BJ (cell line): ENCODE measurements at regions not wholly inside any gene's neighbourhood (a gene's known extent, or its start where the extent isn't known, plus 50 kb on each side); places are given as distances from the start of the nearest gene placed in this dataset.
"Not testable (repeated sequence)": the region's sequence is repeated elsewhere in the genome, so short reads cannot be mapped to it uniquely, and the experiment has no call there.

ENCODE experiments used
- CTCF ChIA-PET: fragments of 350-600 bp; formaldehyde crosslinking; extraction: SDS; loops from one replicate; lab custom pipeline; 2021; ENCODE audit warnings: antibody characterized with exemption, inconsistent platforms; lab: Yijun Ruan, JAX
- POLR2A ChIA-PET: fragments of 300-600 bp; sonication (Branson Sonifier 250); formaldehyde crosslinking; extraction: SDS; loops from one replicate; lab custom pipeline; 2021; ENCODE audit warnings: antibody characterized with exemption; lab: Charles Lee
- DNase-seq: peaks from one replicate; pipeline ENCODE4 v3.0.0-alpha.2; 2011; ENCODE audit warnings: low read depth
- H3K27me3 ChIP-seq: 2 replicates; pipeline ENCODE4 v1.6.0; 2011; ENCODE audit warnings: low read length; ENCODE audit not compliant: control insufficient read depth, insufficient read depth
- H3K36me3 ChIP-seq: 2 replicates; pipeline ENCODE4 v1.5.1; 2011; ENCODE audit warnings: low read length; ENCODE audit not compliant: control insufficient read depth, insufficient read depth
- H3K4me3 ChIP-seq: 2 replicates; pipeline ENCODE4 v1.5.1; 2011; ENCODE audit warnings: low read depth, mild to moderate bottlenecking, control low read depth, low read length
- CTCF ChIP-seq: IDR thresholded peaks from 2 replicates; pipeline ENCODE4 v1.5.1; 2011; ENCODE audit warnings: low read depth, mild to moderate bottlenecking, control low read depth, inconsistent platforms, low read length, moderate library complexity; ENCODE audit not compliant: insufficient read depth

DNA sequence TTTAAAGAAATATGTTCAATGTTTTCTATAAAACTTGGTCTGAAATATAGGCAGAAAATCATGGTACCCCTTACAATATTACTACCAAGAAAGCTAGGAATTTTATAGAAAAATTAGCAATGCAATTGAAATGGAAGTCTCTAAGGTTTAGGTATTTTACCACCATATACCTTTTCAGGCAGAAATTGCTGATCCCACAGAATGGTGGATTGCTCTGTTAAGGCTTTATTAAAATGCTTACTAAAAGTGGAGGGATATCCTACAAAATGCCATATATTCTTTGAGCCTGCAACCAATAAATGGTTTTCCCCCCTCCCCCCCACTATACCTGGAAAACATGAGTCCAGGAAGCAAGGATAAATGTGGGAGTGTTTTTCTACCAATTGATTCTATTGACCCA lies 718.1 kb upstream of the NOVA1 start:
- Histone ChIP-seq H3K27me3 (no peaks in the 10 kb centered on the region), H3K4me3 (no peak overlapping the region), H3K36me3 (no peaks in the 10 kb centered on the region)
- no peak for DNase-seq
- TF ChIP-seq CTCF: no peak
- CTCF ChIA-PET: no interaction called here
- POLR2A ChIA-PET: no interaction called here

DNA sequence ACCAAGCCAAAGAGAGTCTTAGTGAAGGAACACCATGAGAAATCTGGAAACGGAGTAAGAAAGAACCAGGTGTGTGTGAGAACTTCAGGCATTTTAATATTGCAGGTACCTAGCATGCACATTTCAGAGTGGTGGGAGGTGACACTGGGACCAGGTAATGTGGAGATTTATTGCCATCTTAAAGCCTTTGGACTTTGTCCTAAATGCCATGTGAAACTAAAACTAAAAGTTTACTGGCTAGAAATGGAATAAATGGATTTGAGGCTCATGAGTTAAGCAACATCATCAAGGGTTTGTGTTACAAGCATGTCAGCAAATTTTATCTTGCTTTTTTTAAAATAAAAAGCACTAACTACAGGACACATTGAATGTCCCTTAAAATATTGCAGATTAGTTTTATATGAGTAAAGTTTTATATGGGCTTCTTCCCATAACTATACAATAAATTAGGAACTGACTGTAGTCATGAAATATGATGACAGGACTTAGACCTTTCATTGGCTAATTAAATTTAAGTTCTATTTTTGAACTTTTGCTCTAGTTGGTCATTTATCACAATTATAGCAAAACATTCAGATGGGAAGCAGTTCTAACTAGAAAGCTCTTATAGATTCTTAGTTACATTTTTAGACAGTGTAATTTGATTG lies 721.1 kb upstream of the NOVA1 start:
- ChIA-PET CTCF (no interaction called here), POLR2A (no interaction called here)
- H3K27me3 ChIP-seq: no peaks in the 10 kb centered on the region
- H3K36me3 ChIP-seq: no peaks in the 10 kb centered on the region
- no peak for DNase-seq
- TF ChIP-seq CTCF: no peak
- no peak overlapping the region for H3K4me3 ChIP-seq

GRCh38 chr14:27320261-27320660 lies 722.4 kb upstream of the NOVA1 start:
- DNase-seq: no peak
- H3K36me3 ChIP-seq: no peaks in the 10 kb centered on the region
- H3K4me3 ChIP-seq: no peak overlapping the region
- CTCF ChIA-PET: no interaction called here
- H3K27me3 ChIP-seq: no peaks in the 10 kb centered on the region
- no peak for TF ChIP-seq CTCF
- POLR2A ChIA-PET: no interaction called here

DNA sequence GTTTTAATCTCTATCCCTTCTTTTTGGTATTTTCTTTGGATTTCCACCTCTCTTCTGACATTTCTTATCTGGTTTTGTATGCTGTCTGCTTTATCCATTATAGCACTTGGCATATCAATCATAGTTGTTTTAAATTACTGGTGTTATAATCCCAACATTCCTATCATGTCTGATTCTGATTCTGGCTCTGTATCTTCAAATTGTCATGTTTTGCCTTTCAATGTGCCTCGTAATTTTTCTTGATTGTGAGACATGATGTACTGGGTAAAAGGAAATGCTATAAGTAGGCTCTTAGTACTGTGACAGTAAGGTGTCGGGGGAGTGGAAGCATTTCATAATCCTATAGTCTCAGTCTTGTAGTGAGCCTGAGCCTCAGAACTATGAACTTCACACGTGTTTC lies 729.3 kb upstream of the NOVA1 start:
- POLR2A ChIA-PET: no interaction called here
- Histone ChIP-seq H3K4me3 (no peak overlapping the region), H3K27me3 (no peaks in the 10 kb centered on the region), H3K36me3 (no peaks in the 10 kb centered on the region)
- DNase-seq: no peak
- CTCF ChIA-PET: no interaction called here
- no peak for TF ChIP-seq CTCF

GRCh38 chr14:27338012-27338411 lies 740.2 kb upstream of the NOVA1 start:
- Histone ChIP-seq H3K4me3 (no peak overlapping the region), H3K36me3 (no peaks in the 10 kb centered on the region), H3K27me3 (no peaks in the 10 kb centered on the region)
- TF ChIP-seq CTCF: no peak
- ChIA-PET POLR2A (no interaction called here), CTCF (no interaction called here)
- no peak for DNase-seq

DNA sequence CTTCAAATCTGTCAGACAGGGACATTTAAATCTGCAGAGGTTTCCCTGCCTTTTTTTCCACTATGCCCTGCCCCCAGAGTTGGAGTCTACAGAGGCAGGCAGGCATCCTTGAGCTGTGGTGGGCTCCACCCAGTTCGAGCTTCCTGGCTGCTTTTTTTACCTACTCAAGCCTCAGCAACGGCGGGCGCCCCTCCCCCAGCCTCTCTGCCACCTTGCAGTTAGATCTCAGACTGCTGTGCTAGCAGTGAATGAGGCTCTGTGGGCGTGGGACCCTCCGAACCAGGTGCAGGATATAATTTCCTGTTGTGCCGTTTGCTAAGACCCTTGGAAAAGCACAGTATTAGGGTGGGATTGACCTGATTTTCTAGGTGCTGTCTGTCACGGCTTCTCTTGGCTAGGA lies 765.2 kb upstream of the NOVA1 start:
- H3K36me3 ChIP-seq, H3K4me3 ChIP-seq, POLR2A ChIA-PET, H3K27me3 ChIP-seq, CTCF ChIA-PET, DNase-seq: not testable (repeated sequence)
